ENCODE measurements at regions not wholly inside any gene's neighbourhood (a gene's known extent, or its start where the extent isn't known, plus 50 kb on each side); places are given as distances from the start of the nearest gene placed in this dataset.

- TF ChIP-seq CTCF (IDR thresholded peaks at IDR 0.05) (no peak), PRDM15 (CRISPR knock-in tag; IDR thresholded peaks at IDR 0.05) (no peak), IRF2 (CRISPR knock-in tag; IDR thresholded peaks at IDR 0.05; ENCODE audit: borderline replicate concordance, low read depth) (no peak), USF2 (CRISPR knock-in tag; IDR thresholded peaks at IDR 0.05) (no peak), GRHL2 (CRISPR knock-in tag; IDR thresholded peaks at IDR 0.05; ENCODE audit: insufficient replicate concordance, severe bottlenecking) (no peak), ATF2 (CRISPR knock-in tag; IDR thresholded peaks at IDR 0.05; ENCODE audit: borderline replicate concordance, low read depth) (no peak), JUN (CRISPR knock-in tag; IDR thresholded peaks at IDR 0.05) (no peak), TP53 (CRISPR knock-in tag; IDR thresholded peaks at IDR 0.05) (no peak), AR (CRISPR knock-in tag; IDR thresholded peaks at IDR 0.05) (no peak)
Measured at GRCh38 chr20:62572980-62573379, 69.3 kb upstream of the SLCO4A1 start.
